Right renal pelvis (tissue), 4 donors: ENCODE measurements at regions not wholly inside any gene's neighbourhood (a gene's known extent, or its start where the extent isn't known, plus 50 kb on each side); places are given as distances from the start of the nearest gene placed in this dataset.

Source experiments
- DNase-seq, 4 donors: peaks; one replicate each; pipeline ENCODE4 v3.0.0-alpha.2; 2013; ENCODE audit warnings: low read depth in 4 of 4, low spot score in 3 of 4, missing footprints in 1 of 4

DNA sequence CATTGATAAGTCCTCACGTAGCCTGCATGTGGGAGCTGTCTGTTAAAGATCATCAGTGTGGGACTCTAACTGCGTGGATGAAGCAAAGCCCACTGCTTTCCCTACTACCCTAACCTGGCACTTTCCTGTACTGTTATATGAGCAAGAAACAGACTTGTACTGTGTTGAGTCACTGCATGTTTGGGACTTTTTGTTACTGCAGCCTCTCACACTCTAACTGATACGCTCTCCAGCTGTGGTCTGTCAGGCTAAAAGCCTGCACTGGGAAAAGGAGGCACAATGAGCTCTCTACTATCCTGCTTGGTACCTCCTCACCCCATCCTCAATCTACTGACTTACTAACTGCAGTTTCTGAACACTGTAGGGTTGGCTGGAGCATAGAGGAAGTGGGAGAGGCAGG is 93.7 kb upstream of the PLET1 start:
- DNase-seq, result no peak

- DNase-seq, result no peak
These were observed 95.1 kb upstream of the PLET1 start for GRCh38 chr11:112355726-112356125.

- DNase-seq, result no peak
These were observed 96.8 kb upstream of the PLET1 start for GRCh38 chr11:112357488-112357887.

- DNase-seq, result no peak
These were observed 100.7 kb upstream of the PLET1 start for GRCh38 chr11:112361396-112361795.

DNA sequence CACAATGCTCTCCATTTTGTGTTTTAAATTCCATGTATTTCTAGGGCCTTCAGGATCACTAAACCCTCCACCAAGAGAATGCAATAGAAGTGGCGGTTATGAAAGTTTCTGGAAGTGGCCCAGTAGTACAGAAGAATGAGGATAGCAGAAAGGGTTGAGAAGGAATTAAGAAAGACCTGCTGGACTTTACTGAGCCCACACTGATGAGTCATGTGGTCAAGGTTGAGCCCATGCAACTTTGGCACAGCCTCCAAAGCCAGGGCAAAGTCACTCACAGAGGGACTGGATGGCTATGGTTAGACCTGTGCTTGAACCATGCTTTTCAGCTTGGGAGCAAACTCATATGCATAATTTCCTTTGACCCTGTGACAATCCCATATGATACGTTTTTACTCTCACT is 102.9 kb upstream of the PLET1 start:
- no peak for DNase-seq

DNA sequence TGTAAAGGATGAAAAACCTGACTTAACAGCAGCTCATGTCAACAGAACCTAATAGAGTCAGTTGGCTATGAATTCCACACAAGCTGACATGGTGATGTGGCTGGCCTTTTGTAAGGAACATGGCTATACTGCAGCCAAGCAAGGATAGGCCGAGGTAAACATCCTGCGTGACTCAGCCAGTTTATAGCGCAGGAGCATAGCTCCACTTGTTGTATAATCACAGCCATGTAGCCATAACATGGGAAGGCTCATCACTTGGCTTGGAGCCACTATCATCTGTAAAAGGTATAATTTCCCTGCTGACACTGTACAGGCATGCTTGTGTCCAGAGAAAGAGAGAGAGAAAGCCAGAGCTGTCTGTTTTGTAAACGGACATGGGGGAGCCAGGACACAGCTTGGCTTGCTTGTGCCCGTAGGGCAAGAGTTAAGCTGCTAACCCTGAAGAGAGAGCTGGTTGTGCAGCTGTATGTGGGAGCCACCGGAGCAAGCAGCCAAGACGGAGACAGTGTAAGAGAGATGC is 104.4 kb upstream of the PLET1 start:
- no peak for DNase-seq

DNA sequence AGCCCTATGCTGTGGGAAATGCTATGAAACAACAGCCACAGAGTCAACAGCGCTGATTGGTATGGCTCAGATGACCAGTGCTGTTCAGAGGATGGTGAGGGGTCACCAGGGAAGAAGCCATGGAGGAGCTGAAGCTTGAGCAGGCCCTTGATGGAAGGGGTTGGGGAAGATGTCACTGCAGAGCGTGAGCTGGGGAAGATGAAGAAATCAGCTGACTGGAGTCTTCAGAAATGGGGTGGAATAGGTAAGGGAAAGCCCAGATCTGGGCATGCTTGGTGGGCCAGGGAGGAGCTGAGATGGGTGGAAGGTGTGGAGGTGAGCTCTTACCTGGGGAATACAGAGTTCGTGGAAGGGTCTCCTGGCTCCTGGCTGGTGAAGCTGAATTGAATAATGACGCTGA is 105.4 kb upstream of the PLET1 start:
- no peak for DNase-seq

DNA sequence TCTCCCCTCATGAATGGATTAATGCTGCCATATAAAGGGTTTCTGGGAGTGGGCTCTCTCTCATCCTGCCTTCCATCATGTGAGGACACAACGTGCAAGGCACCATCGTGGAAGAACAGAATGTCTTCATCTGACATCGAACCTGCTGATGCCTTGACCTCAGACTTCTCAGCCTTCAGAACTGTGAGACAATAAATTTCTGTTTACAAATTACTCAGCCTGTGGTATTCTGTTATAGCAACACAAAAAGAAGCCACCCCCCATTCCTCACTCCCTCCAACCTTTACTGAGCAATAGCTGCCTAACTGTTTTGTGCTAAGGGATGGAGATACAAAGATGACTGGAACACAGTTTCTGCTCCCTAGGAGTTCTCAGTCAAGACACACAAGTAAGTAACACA is 106.1 kb upstream of the PLET1 start:
- DNase-seq, result no peak

- no peak for DNase-seq
These were observed 106.8 kb upstream of the PLET1 start for GRCh38 chr11:112367461-112367860.

- DNase-seq, result no peak
These were observed 107.2 kb upstream of the PLET1 start for GRCh38 chr11:112367895-112368294.

- no peak for DNase-seq
These were observed 107.7 kb upstream of the PLET1 start for GRCh38 chr11:112368381-112368780.

GRCh38 chr11:112369374-112369773 is 108.7 kb upstream of the PLET1 start:
- DNase-seq, result no peak

DNA sequence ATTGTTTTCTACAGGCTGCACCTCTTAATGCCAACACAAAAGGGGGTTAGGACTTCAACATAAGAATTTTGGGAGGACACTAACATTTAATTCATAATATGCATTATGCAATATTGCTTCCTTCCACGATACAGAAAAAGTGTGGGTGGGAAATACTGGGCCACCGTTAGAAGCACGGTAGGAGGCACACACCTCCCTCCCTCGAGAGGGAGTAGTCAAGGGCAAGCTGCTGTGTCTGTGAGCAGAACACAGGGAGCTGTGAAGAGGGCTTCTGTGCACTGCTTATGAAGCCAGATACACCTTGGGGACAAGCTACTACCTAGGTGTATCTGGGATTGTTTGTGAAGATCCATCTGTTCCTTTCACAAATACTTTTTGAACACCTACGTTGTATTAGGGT is 109.3 kb upstream of the PLET1 start:
- DNase-seq, result no peak

DNA sequence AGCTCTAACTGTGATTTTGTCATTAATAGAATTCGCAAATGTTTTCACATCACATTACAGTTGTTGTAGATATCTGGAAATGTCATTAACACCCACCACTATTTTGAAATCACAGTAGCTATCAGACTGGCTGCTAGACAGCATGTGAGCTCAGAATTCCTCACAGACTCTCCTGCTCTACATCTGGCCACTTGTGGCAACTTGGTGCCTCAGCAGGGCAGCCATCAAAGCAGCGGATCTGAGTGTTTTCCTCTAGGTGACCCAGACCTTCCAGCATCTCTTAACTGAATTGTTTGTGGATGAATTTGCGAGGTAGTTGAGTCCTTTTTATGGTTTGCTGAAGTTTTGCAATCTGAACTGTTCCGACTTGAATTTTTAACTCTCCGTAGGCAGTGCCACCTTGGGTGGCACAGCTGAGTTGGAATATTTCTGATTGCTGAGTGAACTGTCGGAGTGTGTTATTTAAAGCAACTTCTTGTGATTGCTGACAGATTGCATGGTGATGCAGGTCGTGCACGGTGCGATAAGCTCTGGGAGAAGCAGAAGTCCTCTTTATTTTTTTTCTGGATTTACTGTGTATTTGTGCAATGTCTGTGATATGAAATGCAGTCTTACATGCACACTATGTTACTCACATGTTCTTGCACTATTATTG is 114.0 kb upstream of the PLET1 start:
- no peak for DNase-seq

GRCh38 chr11:112377946-112378345 is 117.3 kb upstream of the PLET1 start:
- DNase-seq, result no peak

- DNase-seq, result no peak
These were observed 119.8 kb upstream of the PLET1 start for GRCh38 chr11:112380464-112380863.

DNA sequence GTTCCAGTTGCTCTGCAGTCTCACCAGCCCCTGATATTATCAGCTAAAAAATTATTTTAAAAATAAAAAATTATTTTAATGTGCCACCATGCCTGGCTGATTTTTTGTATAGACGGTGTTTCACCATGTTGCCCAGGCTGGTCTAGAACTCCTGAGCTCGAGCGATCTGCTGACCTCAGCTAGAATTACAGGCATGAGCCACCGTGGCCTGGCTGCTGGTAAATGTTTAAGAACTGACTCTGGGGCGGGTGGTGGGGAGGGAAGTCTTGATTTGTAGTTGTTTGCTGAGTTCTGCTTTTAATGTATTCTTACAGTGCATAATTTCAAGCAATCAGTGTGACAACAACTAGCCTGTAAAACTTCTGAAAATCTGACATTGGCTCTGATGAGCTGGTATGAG is 120.9 kb upstream of the PLET1 start:
- no peak for DNase-seq

DNA sequence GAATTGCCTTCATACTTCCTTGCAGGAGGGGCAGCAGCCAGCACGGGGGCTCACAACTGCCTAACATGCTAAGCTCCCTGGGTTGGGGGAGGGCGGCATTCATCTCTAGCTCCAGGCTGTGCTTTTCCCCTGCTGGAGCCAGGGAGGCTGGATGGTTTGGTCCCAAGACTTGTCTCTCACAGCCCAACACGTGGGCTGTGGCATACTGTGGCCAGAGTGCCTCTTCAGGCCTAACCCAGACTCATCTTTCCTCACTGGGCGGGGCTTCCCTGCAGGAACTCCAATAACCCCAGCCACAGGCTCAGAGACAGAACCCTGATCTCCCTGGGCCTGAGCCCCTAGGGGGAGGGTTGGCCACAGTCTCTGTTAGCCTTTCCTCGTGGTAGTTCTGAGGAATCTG is 121.9 kb upstream of the PLET1 start:
- DNase-seq, result no peak

DNA sequence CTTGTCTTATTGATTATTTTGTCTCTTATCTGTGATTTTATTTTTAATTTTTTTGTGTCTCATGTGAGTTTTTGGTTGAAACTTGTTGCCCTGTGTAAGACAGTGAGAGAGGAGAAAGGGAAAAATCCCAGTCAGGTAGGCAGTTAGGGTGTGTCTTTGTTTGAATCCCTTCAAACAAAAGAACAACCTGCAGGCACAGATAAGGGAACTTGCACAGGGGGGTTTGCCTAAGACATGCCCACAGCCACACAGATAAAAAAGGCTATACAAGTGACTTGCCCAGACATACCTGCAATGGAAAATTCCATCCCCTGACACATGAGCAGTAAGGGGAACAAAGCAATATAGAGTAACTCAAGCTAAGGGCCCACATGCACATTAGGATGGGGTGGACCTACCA is 127.8 kb upstream of the PLET1 start:
- no peak for DNase-seq

GRCh38 chr11:112391086-112391485 is 130.4 kb upstream of the PLET1 start:
- no peak for DNase-seq

DNA sequence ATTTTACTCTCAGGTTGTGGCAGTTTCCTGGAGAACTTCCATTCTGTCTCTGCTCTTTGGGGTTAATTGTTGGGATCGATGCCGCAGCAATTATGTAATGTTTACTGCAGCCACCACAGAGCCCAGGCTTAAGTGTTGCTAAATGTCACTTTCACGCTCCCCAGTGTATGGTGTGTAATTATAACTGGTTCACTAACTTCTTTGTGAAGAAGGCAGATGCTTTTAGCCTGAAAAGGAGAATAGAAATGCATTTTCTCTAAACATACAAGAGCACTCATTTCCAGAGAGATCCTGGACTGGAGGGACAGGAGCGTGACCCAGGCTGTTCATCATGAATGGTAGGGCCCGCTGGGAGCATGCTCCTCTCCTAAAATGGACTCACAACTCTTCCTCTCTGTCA is 132.2 kb upstream of the PLET1 start:
- no peak for DNase-seq

DNA sequence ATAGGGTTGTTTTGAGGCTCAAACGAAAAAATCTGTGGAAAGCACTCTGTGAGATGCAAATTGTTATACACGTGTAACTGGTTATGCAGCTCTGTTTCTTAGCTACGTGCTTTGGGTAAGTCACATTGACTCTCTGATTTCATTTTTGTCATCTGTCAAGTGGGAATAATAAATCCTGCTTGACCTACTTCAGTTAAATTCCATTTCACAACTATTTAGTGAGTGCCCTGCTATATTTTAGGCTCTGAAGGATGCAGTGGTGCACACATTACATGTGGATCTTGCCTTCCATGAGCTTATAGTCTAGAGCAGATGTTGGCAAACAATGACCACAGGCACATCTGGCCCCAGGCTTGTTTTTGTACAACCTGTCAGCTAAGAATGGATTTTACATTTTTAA is 133.6 kb upstream of the PLET1 start:
- DNase-seq, result no peak

DNA sequence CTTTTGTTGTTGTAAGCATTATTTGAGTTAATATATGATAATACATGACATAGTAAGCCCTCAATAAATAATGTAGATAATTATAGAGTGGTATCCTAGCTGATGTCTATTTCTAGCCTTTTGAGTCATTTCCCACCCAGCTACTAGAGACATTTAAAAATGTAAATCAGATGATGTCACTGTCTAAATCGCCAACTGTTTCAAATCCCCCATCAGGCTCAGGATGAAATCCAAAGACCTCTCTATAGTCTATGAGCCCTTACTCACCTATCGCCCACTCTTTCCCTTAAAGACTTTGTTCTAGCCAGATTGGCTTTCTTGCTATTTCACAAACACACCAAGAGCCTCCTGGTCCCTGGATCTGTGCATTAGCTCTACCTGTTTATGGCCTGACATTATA is 135.4 kb upstream of the PLET1 start:
- no peak for DNase-seq
